K562 (cell line): ENCODE measurements at regions not wholly inside any gene's neighbourhood (a gene's known extent, or its start where the extent isn't known, plus 50 kb on each side); places are given as distances from the start of the nearest gene placed in this dataset.
"Not testable (repeated sequence)": the region's sequence is repeated elsewhere in the genome, so short reads cannot be mapped to it uniquely, and the experiment has no call there.

Source experiments
- CHD7 ChIP-seq: fragments of 200-600 bp; sonication (generic); IDR thresholded peaks from one replicate; pipeline ENCODE4 v1.6.1; 2012; ENCODE audit warnings: mild to moderate bottlenecking, low read depth, low read length, inconsistent platforms
- CTCF ChIP-seq, 3 experiments: IDR thresholded peaks in 2 of 3; conservative IDR thresholded peaks in 1 of 3; 2 replicates each; pipeline ENCODE4 v1.5.1; 2011 to 2012; ENCODE audit warnings: low read length in 3 of 3, mild to moderate bottlenecking in 3 of 3, control low read depth in 2 of 3, improper control_type of control experiment in 1 of 3, inconsistent platforms in 1 of 3, low read depth in 1 of 3, mixed read lengths in 1 of 3, moderate library complexity in 1 of 3; ENCODE audit not compliant: insufficient read depth in 2 of 3
- ETS2 ChIP-seq: IDR thresholded peaks from 2 replicates; pipeline ENCODE4 v1.6.1; 2016; ENCODE audit warnings: borderline replicate concordance, missing genetic modification characterization, mild to moderate bottlenecking, moderate library complexity, missing compliant biosample characterization; ENCODE audit not compliant: poor library complexity, severe bottlenecking
- NR2C1 ChIP-seq, 2 experiments: fragments of 450-650 bp; IDR thresholded peaks; 2 replicates each; pipeline ENCODE4 v1.6.1; 2017; ENCODE audit warnings: mild to moderate bottlenecking in 2 of 2, antibody characterized with exemption in 1 of 2, inconsistent platforms in 1 of 2, missing compliant biosample characterization in 1 of 2, missing genetic modification characterization in 1 of 2
- NR2C2 ChIP-seq, 2 experiments: fragments of 200-800 bp in 1 of 2; sonication (Bioruptor generic) in 1 of 2; sonication (generic) in 1 of 2; formaldehyde crosslinking in 1 of 2; IDR thresholded peaks; 2 replicates each; pipeline versions ENCODE4 v1.6.1 to v1.8.0; 2016 to 2022; ENCODE audit warnings: mild to moderate bottlenecking in 1 of 2, missing compliant biosample characterization in 1 of 2, missing genetic modification characterization in 1 of 2, missing genetic modification reagents in 1 of 2
- POLR2AphosphoS5 ChIP-seq: IDR thresholded peaks from 2 replicates; pipeline ENCODE4 v1.6.1; 2011; ENCODE audit warnings: mild to moderate bottlenecking, low read depth, low read length, moderate library complexity; ENCODE audit not compliant: control insufficient read depth, insufficient read depth
- TAF1 ChIP-seq: IDR thresholded peaks from 2 replicates; pipeline ENCODE4 v1.6.1; 2011; ENCODE audit warnings: mild to moderate bottlenecking, low read length, moderate library complexity; ENCODE audit not compliant: insufficient read depth, control insufficient read depth, severe bottlenecking; ENCODE audit errors: extremely low read depth
- ZZZ3 ChIP-seq: fragments of 450-650 bp; IDR thresholded peaks from 2 replicates; pipeline ENCODE4 v1.6.1; 2016; ENCODE audit warnings: antibody characterized with exemption, mild to moderate bottlenecking, moderate library complexity
- TF ChIP-seq, protein P1 (sequence below): sonication (generic); formaldehyde crosslinking; IDR thresholded peaks from 2 replicates; pipeline ENCODE4 v1.8.1; 2023; ENCODE audit warnings: mild to moderate bottlenecking, missing genetic modification reagents

DNA sequence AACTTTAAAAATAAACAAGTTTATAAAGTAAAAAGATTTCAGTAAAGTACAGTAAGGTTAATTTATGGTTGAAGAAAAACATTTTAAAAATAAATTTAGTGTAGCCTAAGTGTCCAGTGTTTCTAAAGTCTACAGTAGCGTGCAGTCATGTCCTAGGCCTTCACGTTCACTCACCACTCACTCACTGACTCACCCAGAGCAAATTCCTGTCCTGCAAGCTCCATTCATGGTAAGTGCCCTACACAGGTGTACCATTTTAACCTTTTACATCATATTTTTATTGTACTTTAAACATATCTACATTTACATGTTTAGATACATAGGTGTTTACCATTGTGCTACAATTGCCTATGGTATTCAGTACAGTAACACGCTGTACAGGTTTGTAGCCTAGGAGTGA is 81.4 kb downstream of the PRL start:
- TF ChIP-seq NR2C1 (IDR thresholded peaks at IDR 0.05); NR2C1 (tag; IDR thresholded peaks at IDR 0.05); CHD7; NR2C2 (CRISPR knock-in tag; IDR thresholded peaks at IDR 0.05); NR2C2 (tag; IDR thresholded peaks at IDR 0.05); ETS2 (tag); CTCF (IDR thresholded peaks at IDR 0.05 in 2 of 3, conservative IDR thresholded peaks at IDR 0.05 in 1 of 3; ENCODE audit: insufficient read depth in 2 of 3, low read depth in 1 of 3, low read length in 3 of 3); ZZZ3; TAF1; POLR2AphosphoS5: not testable (repeated sequence)
- TF ChIP-seq, protein P1, sequence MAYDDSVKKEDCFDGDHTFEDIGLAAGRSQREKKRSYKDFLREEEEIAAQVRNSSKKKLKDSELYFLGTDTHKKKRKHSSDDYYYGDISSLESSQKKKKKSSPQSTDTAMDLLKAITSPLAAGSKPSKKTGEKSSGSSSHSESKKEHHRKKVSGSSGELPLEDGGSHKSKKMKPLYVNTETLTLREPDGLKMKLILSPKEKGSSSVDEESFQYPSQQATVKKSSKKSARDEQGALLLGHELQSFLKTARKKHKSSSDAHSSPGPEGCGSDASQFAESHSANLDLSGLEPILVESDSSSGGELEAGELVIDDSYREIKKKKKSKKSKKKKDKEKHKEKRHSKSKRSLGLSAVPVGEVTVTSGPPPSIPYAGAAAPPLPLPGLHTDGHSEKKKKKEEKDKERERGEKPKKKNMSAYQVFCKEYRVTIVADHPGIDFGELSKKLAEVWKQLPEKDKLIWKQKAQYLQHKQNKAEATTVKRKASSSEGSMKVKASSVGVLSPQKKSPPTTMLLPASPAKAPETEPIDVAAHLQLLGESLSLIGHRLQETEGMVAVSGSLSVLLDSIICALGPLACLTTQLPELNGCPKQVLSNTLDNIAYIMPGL (CRISPR knock-in tag), result not testable (repeated sequence)
